Psoas muscle (tissue), 7 donors: ENCODE measurements at regions not wholly inside any gene's neighbourhood (a gene's known extent, or its start where the extent isn't known, plus 50 kb on each side); places are given as distances from the start of the nearest gene placed in this dataset.

Source experiments
- ATAC-seq, 4 donors: fragments of 200-7000 bp; cut with Tn5 transposase; one replicate each; pipeline ENCODE4 v1.9.1; 2020; ENCODE audit warnings: moderate library complexity in 3 of 4, mild to moderate bottlenecking in 2 of 4
- DNase-seq, 2 donors: peaks; one replicate each; pipeline ENCODE4 v3.0.0-alpha.2; 2020
- H3K27ac ChIP-seq: fragments of 200-600 bp; one replicate; pipeline ENCODE4 v1.8.0; 2022
- H3K27me3 ChIP-seq, 3 donors: fragments of 200-600 bp in 1 of 3; one replicate each; pipeline versions ENCODE4 v1.6.1 to v1.8.0; 2013 to 2022; ENCODE audit warnings: low read length in 2 of 3, mild to moderate bottlenecking in 2 of 3, moderate library complexity in 1 of 3; ENCODE audit not compliant: insufficient read depth in 3 of 3
- H3K36me3 ChIP-seq, 2 donors: fragments of 200-600 bp in 1 of 2; one replicate each; pipeline versions ENCODE4 v1.6.1 to v1.8.0; 2013 to 2022; ENCODE audit warnings: low read depth in 1 of 2, mild to moderate bottlenecking in 1 of 2, moderate library complexity in 1 of 2; ENCODE audit not compliant: insufficient read depth in 1 of 2
- H3K4me1 ChIP-seq: fragments of 200-600 bp; one replicate; pipeline ENCODE4 v1.8.0; 2022
- H3K4me3 ChIP-seq: fragments of 200-600 bp; one replicate; pipeline ENCODE4 v1.8.0; 2022; ENCODE audit warnings: mild to moderate bottlenecking
- H3K9me3 ChIP-seq: fragments of 200-600 bp; one replicate; pipeline ENCODE4 v1.8.0; 2022
- CTCF ChIP-seq: fragments of 200-600 bp; IDR thresholded peaks from one replicate; pipeline ENCODE4 v1.8.0; 2022; ENCODE audit warnings: antibody characterized with exemption
- WGBS, 3 donors: extraction: QIAGEN DNeasy Blood & Tissue Kit; methylation state at CpG; one replicate each; pipeline versions ENCODE4 v1.1.6 to v1.1.7; 2013; 5-methylcytosine and 5-hydroxymethylcytosine counted together
- intact Hi-C, 2 donors: fragments of 100-400 bp; cut with DNase I; formaldehyde crosslinking; loops; one replicate each; pipeline versions ENCODE4 v1.11.0 to v1.14.2; 2022
- donor health status: healthy with polysubstance abuse.
- donor health status: DM: no; HTN: no; CAD: no; lungs with moderate emphysema.
- donor health status: Bipolar disorder and iron deficiency.
- donor health status: healthy.
- donor health status: DM: yes; HTN: yes; CAD: no.
- donor health status: DM: no; HTN: no; CAD: no.
- donor health status: DM: yes; HTN: yes; CAD: no.

DNA sequence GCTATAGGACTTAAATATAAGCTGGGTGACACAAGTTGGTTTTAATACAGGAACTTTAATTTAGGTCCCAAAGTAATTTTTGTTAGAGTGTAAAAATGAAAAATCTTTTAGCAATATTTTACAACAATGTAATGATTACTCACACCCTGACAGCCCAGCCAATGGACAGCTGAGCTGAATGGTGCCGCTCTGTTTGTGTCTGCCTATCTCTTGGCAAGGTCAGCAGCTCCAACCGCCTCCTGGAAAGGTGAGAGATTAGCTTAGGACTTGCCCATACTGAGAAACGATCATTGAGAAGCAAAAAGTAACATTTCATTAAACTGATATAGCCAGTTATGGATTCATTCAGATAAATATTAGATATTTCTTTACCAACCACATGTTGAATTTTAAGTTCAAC is 463.6 kb upstream of the CD180 start:
- Histone ChIP-seq H3K27ac (no peak overlapping the region), H3K4me1 (no peaks in the 10 kb centered on the region), H3K9me3 (peaks cover 4% of the 10 kb centered on the region), H3K36me3 (no peaks in the 10 kb centered on the region), H3K27me3 (no peaks in the 10 kb centered on the region), H3K4me3 (no peak overlapping the region)
- ATAC-seq (peak in 2 of 4 donors; percentile 46 to 48), DNase-seq (no peak)
- TF ChIP-seq CTCF, result no peak
- intact Hi-C loops, result no loop called here
- 72 to 87% (median 85%) methylated on average over 3 of the region's 3 CpGs for WGBS, 3 donors

- H3K27me3 ChIP-seq, result no peaks in the 10 kb centered on the region
- no peak for DNase-seq
- WGBS, 3 donors, result 39 to 44% (median 43%) methylated on average over 6 of the region's 6 CpGs
- peaks cover 4% of the 10 kb centered on the region for H3K9me3 ChIP-seq
- no peaks in the 10 kb centered on the region for H3K4me1 ChIP-seq
- peak; percentile 89 to 98 (median 94) for ATAC-seq
- intact Hi-C loops, result no loop called here
- H3K4me3 ChIP-seq, result no peak overlapping the region
- no peak for TF ChIP-seq CTCF
- H3K27ac ChIP-seq, result no peak overlapping the region
- H3K36me3 ChIP-seq, result no peaks in the 10 kb centered on the region
Observed at GRCh38 chr5:67659288-67659687, 462.7 kb upstream of the CD180 start.

DNA sequence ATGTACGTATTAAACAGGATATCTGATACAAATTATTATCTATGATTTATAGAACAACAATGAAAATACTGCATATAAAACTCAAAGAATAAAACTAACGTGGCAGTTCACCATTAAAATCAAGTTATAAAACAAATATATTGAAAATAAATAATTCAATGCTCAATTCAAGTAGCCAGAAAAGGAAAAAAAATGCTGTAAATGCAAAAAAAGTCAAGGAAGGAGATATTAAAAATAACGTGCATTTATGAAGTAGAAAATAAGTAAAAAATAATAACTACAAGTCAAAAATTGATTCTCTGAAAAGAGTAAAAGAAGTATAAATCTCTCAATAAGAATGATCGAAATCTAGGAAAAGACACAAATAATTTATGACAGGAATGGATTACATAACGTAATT is 460.5 kb upstream of the CD180 start:
- intact Hi-C loops, result no loop called here
- H3K4me1 ChIP-seq, result no peaks in the 10 kb centered on the region
- TF ChIP-seq CTCF, result no peak
- H3K36me3 ChIP-seq, result no peaks in the 10 kb centered on the region
- no peak overlapping the region for H3K27ac ChIP-seq
- DNase-seq (no peak), ATAC-seq (no peak)
- no peak overlapping the region for H3K4me3 ChIP-seq
- H3K27me3 ChIP-seq, result no peaks in the 10 kb centered on the region
- H3K9me3 ChIP-seq, result peaks cover 2% of the 10 kb centered on the region
- 77 to 88% (median 77%) methylated on average over 5 of the region's 5 CpGs for WGBS, 3 donors

GRCh38 chr5:67652201-67652600 is 455.6 kb upstream of the CD180 start:
- H3K4me3 ChIP-seq, result no peak overlapping the region
- H3K27me3 ChIP-seq, result no peaks in the 10 kb centered on the region
- H3K27ac ChIP-seq, result no peak overlapping the region
- TF ChIP-seq CTCF, result no peak
- no peaks in the 10 kb centered on the region for H3K36me3 ChIP-seq
- DNase-seq (no peak), ATAC-seq (no peak)
- H3K9me3 ChIP-seq, result no peaks in the 10 kb centered on the region
- intact Hi-C loops, result no loop called here
- H3K4me1 ChIP-seq, result peaks cover 13% of the 10 kb centered on the region
- WGBS, 3 donors, result 79 to 90% (median 87%) methylated on average over 1 of the region's 1 CpG

DNA sequence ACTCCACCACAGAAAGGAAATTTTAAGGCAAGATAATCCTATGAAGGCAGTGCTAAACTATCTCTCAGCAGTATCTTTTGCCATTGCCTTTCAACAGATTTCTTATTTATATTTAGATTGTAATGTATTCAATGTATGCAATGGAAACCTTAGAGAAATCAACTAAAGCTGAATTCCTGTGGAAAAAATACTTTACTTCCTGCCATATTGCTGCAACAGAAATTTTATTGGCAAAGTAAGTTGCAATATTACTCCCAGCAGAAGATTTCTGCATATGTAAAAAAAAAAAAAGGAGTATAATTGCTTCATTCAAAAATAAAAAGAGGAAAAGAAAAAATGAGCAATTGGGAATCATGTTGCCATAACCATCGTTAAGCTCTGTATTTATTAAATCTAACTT is 454.6 kb upstream of the CD180 start:
- Histone ChIP-seq H3K9me3 (no peaks in the 10 kb centered on the region), H3K4me3 (no peak overlapping the region), H3K27ac (no peak overlapping the region), H3K36me3 (no peaks in the 10 kb centered on the region), H3K4me1 (peaks cover 13% of the 10 kb centered on the region), H3K27me3 (no peaks in the 10 kb centered on the region)
- intact Hi-C loops, result no loop called here
- DNase-seq (no peak), ATAC-seq (no peak)
- WGBS, 3 donors, result 91 to 100% (median 94%) methylated on average over 1 of the region's 1 CpG
- no peak for TF ChIP-seq CTCF
